Stimulated activated CD4-positive, alpha-beta T cell treated with anti-CD3 and anti-CD28 coated beads, Interleukin-2, amount 100 ng/mL, for 24 hours (primary cell): ENCODE measurements at regions not wholly inside any gene's neighbourhood (a gene's known extent, or its start where the extent isn't known, plus 50 kb on each side); places are given as distances from the start of the nearest gene placed in this dataset.
A peak's percentile ranks its signal among the peaks of the same experiment; 100 is the strongest.
"Not testable (repeated sequence)": the region's sequence is repeated elsewhere in the genome, so short reads cannot be mapped to it uniquely, and the experiment has no call there.

Experiments
- DNase-seq, 2 donors: peaks; one replicate each; pipeline ENCODE4 v3.0.0-alpha.2; 2020

- not testable (repeated sequence) for DNase-seq
Measured at GRCh38 chr14:53242898-53243297, 89.8 kb upstream of the DDHD1 start.

GRCh38 chr14:53237488-53237887, 84.4 kb upstream of the DDHD1 start:
- DNase-seq = no peak

DNA sequence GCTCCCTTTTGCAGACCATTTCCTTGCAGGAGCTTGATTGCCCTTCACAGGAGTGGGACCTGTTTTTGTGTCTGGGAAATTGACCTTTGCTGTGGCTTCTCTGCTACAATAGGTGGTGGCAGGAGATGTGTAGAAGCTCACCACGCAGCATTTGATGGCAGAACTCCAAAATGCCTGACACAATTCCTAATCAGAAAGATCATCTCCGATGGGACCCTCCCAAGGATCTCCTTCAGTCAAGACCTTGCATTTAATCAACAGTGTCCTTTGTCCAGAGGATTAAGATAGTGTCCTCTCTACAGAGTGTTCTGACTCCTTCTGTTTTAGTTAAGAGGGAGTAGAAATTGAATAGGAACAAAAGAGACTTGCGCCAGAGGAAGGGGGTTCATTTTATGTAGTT, 83.6 kb upstream of the DDHD1 start:
- DNase-seq = no peak

DNA sequence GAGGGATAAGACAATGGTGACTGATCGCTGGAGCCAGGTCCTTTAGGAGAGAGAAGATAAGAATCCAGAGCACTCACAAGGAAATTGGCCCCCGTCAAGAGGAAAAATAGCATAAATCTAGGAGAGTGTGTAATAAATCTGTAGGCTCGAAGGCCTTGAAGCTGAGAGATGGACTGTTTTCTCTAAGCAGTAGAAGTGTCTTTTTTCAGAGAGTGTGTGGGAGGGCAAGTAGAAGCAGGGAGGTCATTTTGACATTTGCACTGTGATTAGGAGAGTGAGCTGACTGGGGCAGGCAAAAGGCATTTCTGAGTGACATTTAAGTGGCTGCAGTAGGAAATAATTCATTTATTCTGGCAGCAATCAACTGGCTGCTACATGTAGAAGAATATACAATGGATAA, 78.0 kb upstream of the DDHD1 start:
- no peak for DNase-seq

DNA sequence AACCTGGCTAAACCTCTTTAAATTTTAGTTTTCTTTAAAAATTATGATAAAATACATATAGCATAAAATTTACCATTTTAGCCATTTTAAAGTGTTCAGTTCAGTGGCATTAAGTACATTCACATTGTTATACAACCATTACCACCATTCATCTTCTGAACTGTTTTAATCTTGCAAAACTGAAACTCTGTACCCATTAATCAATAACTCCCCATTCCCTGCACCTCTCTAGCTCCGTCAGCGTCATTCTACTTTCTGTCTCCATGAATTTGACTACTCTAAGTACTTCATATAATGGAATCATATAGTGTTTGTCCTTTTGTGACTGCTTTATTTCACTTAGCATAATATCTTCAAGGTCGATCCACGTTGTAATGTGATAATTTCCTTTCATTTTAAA, 75.8 kb upstream of the DDHD1 start:
- no peak for DNase-seq

GRCh38 chr14:53227154-53227718, 74.1 kb upstream of the DDHD1 start:
- DNase-seq = no peak

GRCh38 chr14:53226553-53226952, 73.4 kb upstream of the DDHD1 start:
- no peak for DNase-seq

GRCh38 chr14:53220914-53221313, 67.8 kb upstream of the DDHD1 start:
- no peak for DNase-seq

DNA sequence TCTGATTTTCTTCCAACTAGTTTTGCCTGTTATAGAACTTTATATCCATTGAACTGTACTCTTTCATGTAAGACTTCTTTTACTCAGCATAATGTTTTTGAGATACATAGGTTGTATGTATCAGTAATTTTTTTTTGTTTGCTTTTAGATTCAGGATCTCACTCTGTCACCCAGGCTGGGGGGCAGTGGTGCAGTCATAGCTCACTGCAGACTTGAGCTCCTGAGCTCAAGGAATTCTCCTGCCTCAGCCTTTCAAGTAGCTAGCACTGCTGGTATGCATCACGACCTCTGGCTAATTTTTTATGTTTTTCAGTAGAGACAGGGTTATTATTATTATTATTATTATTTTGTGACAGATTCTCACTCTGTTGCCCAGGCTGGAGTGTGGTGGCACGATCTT, 65.0 kb upstream of the DDHD1 start:
- DNase-seq = no peak

DNA sequence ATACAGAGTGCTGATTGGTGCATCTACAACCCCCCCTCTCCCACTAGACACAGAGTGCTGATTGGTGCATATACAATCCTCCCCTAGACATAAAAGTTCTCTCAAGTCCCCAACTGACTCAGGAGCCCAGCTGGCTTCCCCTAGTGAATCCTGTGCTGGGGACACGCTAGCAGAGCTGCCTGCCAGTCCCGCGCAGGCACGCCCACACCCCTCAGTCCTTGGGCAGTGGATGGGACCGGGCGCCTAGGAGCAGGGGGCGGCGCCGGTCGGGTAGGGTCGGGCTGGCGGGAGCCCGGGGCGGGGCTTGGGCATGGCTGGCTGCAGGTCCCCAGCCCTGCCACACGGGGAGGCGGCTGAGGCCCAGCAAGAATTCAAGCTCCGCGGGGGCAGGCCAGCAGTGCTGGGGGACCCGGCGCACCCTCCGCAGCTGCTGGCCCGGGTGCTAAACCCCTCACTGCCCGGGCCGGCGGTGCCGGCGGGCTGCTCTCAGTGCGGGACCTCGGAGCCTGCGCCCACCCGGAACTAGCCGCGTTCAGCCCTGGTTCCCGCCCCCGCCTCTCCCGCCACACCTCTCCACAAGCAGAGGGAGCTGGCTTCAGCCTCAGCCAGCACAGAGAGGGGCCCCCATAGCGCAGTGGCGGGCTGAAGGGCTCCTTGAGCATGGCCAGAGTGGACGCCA, 64.3 kb upstream of the DDHD1 start:
- DNase-seq = peak; percentile 79 to 82

GRCh38 chr14:53216955-53217315, 63.8 kb upstream of the DDHD1 start:
- not testable (repeated sequence) for DNase-seq

DNA sequence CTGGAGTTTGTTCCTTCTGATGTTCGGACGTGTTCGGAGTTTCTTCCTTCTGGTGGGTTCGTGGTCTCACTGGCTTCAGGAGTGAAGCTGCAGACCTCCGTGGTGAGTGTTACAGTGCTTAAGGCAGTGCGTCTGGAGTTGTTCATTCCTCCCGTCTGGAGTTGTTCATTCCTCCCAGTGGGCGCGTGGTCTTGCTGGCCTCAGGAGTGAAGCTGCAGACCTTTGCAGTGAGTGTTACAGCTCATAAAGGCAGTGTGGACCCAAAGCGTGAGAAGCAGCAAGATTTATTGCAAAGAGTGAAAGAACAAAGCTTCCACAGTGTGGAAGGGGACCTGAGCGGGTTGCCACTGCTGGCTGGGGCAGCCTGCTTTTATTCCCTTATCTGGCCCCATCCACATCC, 63.4 kb upstream of the DDHD1 start:
- not testable (repeated sequence) for DNase-seq

DNA sequence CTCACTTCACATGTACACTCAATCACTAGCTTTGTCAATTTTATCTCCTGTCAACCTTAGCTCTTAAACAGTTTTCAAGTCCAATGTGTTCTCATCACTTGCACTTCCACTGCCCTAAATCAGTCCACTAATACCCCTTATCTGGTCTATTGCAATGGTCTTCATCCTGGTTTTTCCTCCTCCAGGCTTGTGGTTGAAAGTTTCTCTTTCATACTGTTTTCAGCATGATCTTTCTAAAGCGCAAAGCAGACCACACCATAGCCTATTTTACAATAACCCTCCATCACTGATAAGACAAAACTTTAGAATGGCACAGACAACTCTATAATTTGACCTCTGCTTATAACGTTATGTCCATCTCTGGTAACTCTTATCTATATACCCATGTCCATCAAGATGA, 62.0 kb upstream of the DDHD1 start:
- no peak for DNase-seq

- no peak for DNase-seq
Measured at GRCh38 chr14:53214384-53214783, 61.3 kb upstream of the DDHD1 start.

DNA sequence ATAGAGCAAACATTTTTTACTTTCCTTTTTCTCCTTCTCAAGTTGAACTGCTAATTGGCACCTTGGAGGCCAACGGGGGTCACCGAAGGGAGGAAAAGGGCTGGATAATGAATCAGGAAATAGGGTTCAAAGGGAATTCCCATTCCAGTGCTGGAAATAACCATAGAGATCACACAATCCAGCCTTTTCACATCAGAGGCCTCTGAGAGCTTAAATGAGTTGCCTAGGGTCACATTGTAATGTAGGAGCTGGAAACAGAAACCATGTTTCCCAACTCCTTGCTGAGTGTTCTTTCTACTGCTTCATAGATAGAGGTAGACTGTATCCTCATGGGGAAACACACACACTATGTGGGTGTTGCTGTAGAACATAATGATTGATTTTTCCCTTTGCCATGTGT, 60.6 kb upstream of the DDHD1 start:
- DNase-seq = no peak

DNA sequence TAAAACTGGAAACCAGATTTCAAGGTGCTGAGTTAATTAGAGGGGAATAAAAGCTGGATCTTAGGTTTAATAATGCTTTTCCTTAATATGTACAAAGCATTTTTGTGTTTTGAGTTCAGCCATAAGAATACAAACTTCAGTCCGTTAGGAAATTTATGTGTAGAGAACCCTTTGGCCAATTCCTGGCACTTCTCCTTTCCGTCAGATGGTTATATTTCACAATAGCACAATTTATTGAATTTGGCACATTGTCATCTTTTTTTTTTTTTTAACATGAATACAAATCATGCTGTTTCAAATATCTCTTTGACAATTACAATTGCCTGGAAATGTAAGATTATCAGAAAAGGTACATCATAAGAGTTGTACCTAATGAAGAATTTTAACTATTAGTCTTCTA, 56.2 kb upstream of the DDHD1 start:
- DNase-seq = no peak
